H9 (cell line): ENCODE measurements at regions not wholly inside any gene's neighbourhood (a gene's known extent, or its start where the extent isn't known, plus 50 kb on each side); places are given as distances from the start of the nearest gene placed in this dataset.

Experiments used
- DNase-seq: peaks from one replicate; pipeline ENCODE4 v3.0.0-alpha.2; 2017
- H2AFZ ChIP-seq: one replicate; pipeline ENCODE4 v1.6.1; 2013; ENCODE audit warnings: mild to moderate bottlenecking, low read length, control low read depth, moderate library complexity
- H2AK5ac ChIP-seq: 2 replicates; pipeline ENCODE4 v1.6.1; 2013; ENCODE audit warnings: low read length, control low read depth, mixed read lengths; ENCODE audit not compliant: insufficient read length
- H2BK120ac ChIP-seq: one replicate; pipeline ENCODE4 v1.6.1; 2013; ENCODE audit warnings: low read depth, mild to moderate bottlenecking, low read length, control low read depth, inconsistent platforms; ENCODE audit not compliant: poor library complexity, severe bottlenecking
- H2BK12ac ChIP-seq: 2 replicates; pipeline ENCODE4 v1.6.1; 2013; ENCODE audit warnings: low read length, control low read depth, mixed read lengths, low read depth; ENCODE audit not compliant: insufficient read length
- H2BK15ac ChIP-seq: 2 replicates; pipeline ENCODE4 v1.6.1; 2013; ENCODE audit warnings: low read depth, low read length, control low read depth
- H2BK20ac ChIP-seq: one replicate; pipeline ENCODE4 v1.6.1; 2013; ENCODE audit warnings: low read depth, mild to moderate bottlenecking, low read length, control low read depth, inconsistent platforms; ENCODE audit not compliant: poor library complexity, severe bottlenecking
- H2BK5ac ChIP-seq: 2 replicates; pipeline ENCODE4 v1.6.1; 2013; ENCODE audit warnings: low read length, control low read depth, mixed read lengths; ENCODE audit not compliant: insufficient read length
- H3K14ac ChIP-seq: 2 replicates; pipeline ENCODE4 v1.6.1; 2013; ENCODE audit warnings: low read length, control low read depth; ENCODE audit not compliant: insufficient read depth
- H3K18ac ChIP-seq: 2 replicates; pipeline ENCODE4 v1.6.1; 2013; ENCODE audit warnings: low read depth, mild to moderate bottlenecking, mixed read lengths, low read length, control low read depth; ENCODE audit not compliant: insufficient read length
- H3K23ac ChIP-seq: 2 replicates; pipeline ENCODE4 v1.6.1; 2013; ENCODE audit warnings: low read length, control low read depth, mixed read lengths, low read depth; ENCODE audit not compliant: insufficient read length
- H3K23me2 ChIP-seq: 2 replicates; pipeline ENCODE4 v1.6.1; 2013; ENCODE audit warnings: low read depth, mild to moderate bottlenecking, mixed read lengths, low read length, control low read depth; ENCODE audit not compliant: insufficient read length, poor library complexity, severe bottlenecking
- H3K27ac ChIP-seq: 2 replicates; pipeline ENCODE4 v1.5.1; 2013; ENCODE audit warnings: low read length, control low read depth, mixed read lengths, low read depth; ENCODE audit not compliant: insufficient read length
- H3K27me3 ChIP-seq: 2 replicates; pipeline ENCODE4 v1.6.1; 2013; ENCODE audit warnings: low read length, control low read depth, inconsistent platforms; ENCODE audit not compliant: insufficient read depth
- H3K4ac ChIP-seq: 2 replicates; pipeline ENCODE4 v1.6.1; 2013; ENCODE audit warnings: low read depth, mild to moderate bottlenecking, control low read depth, inconsistent platforms, low read length, moderate library complexity
- H3K4me1 ChIP-seq: 2 replicates; pipeline ENCODE4 v1.6.1; 2013; ENCODE audit warnings: low read length, control low read depth, inconsistent platforms; ENCODE audit not compliant: insufficient read depth
- H3K4me2 ChIP-seq: 2 replicates; pipeline ENCODE4 v1.6.1; 2013; ENCODE audit warnings: low read length, control low read depth, mixed read lengths; ENCODE audit not compliant: insufficient read length, insufficient read depth
- H3K56ac ChIP-seq: 2 replicates; pipeline ENCODE4 v1.6.1; 2013; ENCODE audit warnings: low read depth, mild to moderate bottlenecking, mixed read lengths, low read length, control low read depth; ENCODE audit not compliant: insufficient read length
- H3K79me1 ChIP-seq: 2 replicates; pipeline ENCODE4 v1.6.1; 2013; ENCODE audit warnings: low read depth, mild to moderate bottlenecking, moderate library complexity, low read length, control low read depth, inconsistent platforms; ENCODE audit not compliant: insufficient read depth, poor library complexity, severe bottlenecking
- H3K79me2 ChIP-seq: 2 replicates; pipeline ENCODE4 v1.6.1; 2013; ENCODE audit warnings: low read length, control low read depth, inconsistent platforms; ENCODE audit not compliant: insufficient read depth
- H3K9ac ChIP-seq: 2 replicates; pipeline ENCODE4 v1.6.1; 2013; ENCODE audit warnings: low read length, control low read depth, mixed read lengths; ENCODE audit not compliant: insufficient read length; ENCODE audit errors: extremely low read depth
- H3K9me3 ChIP-seq: one replicate; pipeline ENCODE4 v1.6.1; 2013; ENCODE audit warnings: low read depth, low read length, inconsistent platforms; ENCODE audit not compliant: control insufficient read depth
- H3T11ph ChIP-seq: one replicate; pipeline ENCODE4 v1.6.1; 2013; ENCODE audit warnings: mild to moderate bottlenecking, low read length, control low read depth, inconsistent platforms
- H4K20me1 ChIP-seq: one replicate; pipeline ENCODE4 v1.6.1; 2013; ENCODE audit not compliant: control insufficient read depth, insufficient read length, insufficient read depth
- H4K5ac ChIP-seq: 2 replicates; pipeline ENCODE4 v1.6.1; 2013; ENCODE audit warnings: low read depth, mild to moderate bottlenecking, mixed read lengths, low read length, control low read depth; ENCODE audit not compliant: insufficient read length
- H4K8ac ChIP-seq: replicated peaks from 2 replicates; pipeline ENCODE4 v1.6.1; 2013; ENCODE audit warnings: low read length, control low read depth, mixed read lengths, low read depth; ENCODE audit not compliant: insufficient read length
- H4K91ac ChIP-seq: 2 replicates; pipeline ENCODE4 v1.6.1; 2013; ENCODE audit warnings: low read depth, mild to moderate bottlenecking, moderate library complexity, mixed read lengths, low read length, control low read depth; ENCODE audit not compliant: insufficient read length
- H3K27ac Mint-ChIP-seq, 3 experiments: 2 replicates in 2 of 3; 3 replicates in 1 of 3; pipeline ENCODE4 v1.8.0; 2020 to 2021; ENCODE audit warnings: mixed read lengths in 3 of 3, mild to moderate bottlenecking in 1 of 3, moderate library complexity in 1 of 3
- H3K27me3 Mint-ChIP-seq: 2 replicates; pipeline ENCODE4 v1.8.0; 2021; ENCODE audit warnings: low read depth, mild to moderate bottlenecking, moderate library complexity, mixed read lengths
- H3K36me3 Mint-ChIP-seq, 3 experiments: 2 replicates in 2 of 3; 3 replicates in 1 of 3; pipeline ENCODE4 v1.8.0; 2020 to 2021; ENCODE audit warnings: low read depth in 3 of 3, mixed read lengths in 3 of 3; ENCODE audit not compliant: insufficient read depth in 1 of 3
- H3K4me1 Mint-ChIP-seq, 2 experiments: 2 replicates each; pipeline ENCODE4 v1.8.0; 2020; ENCODE audit warnings: mixed read lengths in 2 of 2
- H3K4me3 Mint-ChIP-seq, 2 experiments: 2 replicates in 1 of 2; 3 replicates in 1 of 2; pipeline ENCODE4 v1.8.0; 2020 to 2021; ENCODE audit warnings: mild to moderate bottlenecking in 2 of 2, mixed read lengths in 2 of 2, moderate library complexity in 1 of 2
- H3K9me3 Mint-ChIP-seq, 2 experiments: 2 replicates in 1 of 2; 3 replicates in 1 of 2; pipeline ENCODE4 v1.8.0; 2020; ENCODE audit warnings: mild to moderate bottlenecking in 2 of 2, mixed read lengths in 2 of 2, moderate library complexity in 1 of 2
- WGBS: extraction: QIAGEN DNeasy Blood & Tissue Kit; methylation state at CpG from one replicate; pipeline ENCODE4 v1.1.7; 2013; ENCODE audit warnings: missing lambda C conversion rate, low lambda C conversion rate, mixed read lengths; ENCODE audit not compliant: insufficient read length; ENCODE audit errors: extremely low coverage; 5-methylcytosine and 5-hydroxymethylcytosine counted together
- TF ChIP-seq, protein P1 (sequence below): fragments of 200-600 bp; sonication (generic); conservative IDR thresholded peaks from 3 replicates; pipeline ENCODE4 v1.8.0; 2021; ENCODE audit warnings: antibody characterized with exemption, mild to moderate bottlenecking

DNA sequence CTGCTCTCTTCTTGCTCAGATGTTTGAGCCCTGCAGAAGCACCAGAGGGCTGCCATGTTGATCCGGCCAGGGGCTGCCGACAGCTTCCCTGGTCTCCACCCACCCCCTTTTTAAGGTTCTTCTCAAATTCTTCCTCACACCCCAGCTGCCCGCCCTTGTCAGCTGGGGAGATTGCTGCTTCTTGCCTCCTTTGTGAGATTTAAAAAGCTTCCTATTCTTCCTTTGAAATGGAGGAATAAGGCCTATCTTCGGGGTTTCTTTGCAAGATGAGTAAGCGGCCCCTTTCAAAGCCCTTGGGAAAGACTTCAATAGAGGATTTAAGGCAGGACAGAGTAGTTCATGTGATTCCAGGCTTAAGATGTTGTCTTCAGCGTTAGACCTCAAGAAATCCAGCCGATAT, 211.9 kb upstream of the SHH start:
- no peak overlapping the region for H3K56ac ChIP-seq
- no peak overlapping the region for H3K23ac ChIP-seq
- H3K23me2 ChIP-seq: no peaks in the 10 kb centered on the region
- no peak overlapping the region for H4K8ac ChIP-seq
- Mint-ChIP-seq H3K27ac (no peak overlapping the region), H3K36me3 (no peaks in the 10 kb centered on the region), H3K4me3 (no peak overlapping the region), H3K9me3 (no peaks in the 10 kb centered on the region), H3K27me3 (peaks cover 5% of the 10 kb centered on the region), H3K4me1 (peaks cover 12 to 13% of the 10 kb centered on the region in 2 experiments; a peak in 3 of 4 replicates)
- no peak overlapping the region for H2BK12ac ChIP-seq
- no peak overlapping the region for H2BK120ac ChIP-seq
- H4K20me1 ChIP-seq: no peaks in the 10 kb centered on the region
- no peaks in the 10 kb centered on the region for H3K79me2 ChIP-seq
- no peak overlapping the region for H3K4ac ChIP-seq
- no peak overlapping the region for H2AFZ ChIP-seq
- TF ChIP-seq, protein P1, sequence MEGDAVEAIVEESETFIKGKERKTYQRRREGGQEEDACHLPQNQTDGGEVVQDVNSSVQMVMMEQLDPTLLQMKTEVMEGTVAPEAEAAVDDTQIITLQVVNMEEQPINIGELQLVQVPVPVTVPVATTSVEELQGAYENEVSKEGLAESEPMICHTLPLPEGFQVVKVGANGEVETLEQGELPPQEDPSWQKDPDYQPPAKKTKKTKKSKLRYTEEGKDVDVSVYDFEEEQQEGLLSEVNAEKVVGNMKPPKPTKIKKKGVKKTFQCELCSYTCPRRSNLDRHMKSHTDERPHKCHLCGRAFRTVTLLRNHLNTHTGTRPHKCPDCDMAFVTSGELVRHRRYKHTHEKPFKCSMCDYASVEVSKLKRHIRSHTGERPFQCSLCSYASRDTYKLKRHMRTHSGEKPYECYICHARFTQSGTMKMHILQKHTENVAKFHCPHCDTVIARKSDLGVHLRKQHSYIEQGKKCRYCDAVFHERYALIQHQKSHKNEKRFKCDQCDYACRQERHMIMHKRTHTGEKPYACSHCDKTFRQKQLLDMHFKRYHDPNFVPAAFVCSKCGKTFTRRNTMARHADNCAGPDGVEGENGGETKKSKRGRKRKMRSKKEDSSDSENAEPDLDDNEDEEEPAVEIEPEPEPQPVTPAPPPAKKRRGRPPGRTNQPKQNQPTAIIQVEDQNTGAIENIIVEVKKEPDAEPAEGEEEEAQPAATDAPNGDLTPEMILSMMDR: no peak
- no peak overlapping the region for H3K18ac ChIP-seq
- H4K5ac ChIP-seq: no peak overlapping the region
- H3K27ac ChIP-seq: no peak overlapping the region
- no peak overlapping the region for H2BK15ac ChIP-seq
- no peaks in the 10 kb centered on the region for H3K79me1 ChIP-seq
- no peak overlapping the region for H2BK20ac ChIP-seq
- H3K9ac ChIP-seq: no peak overlapping the region
- no peak overlapping the region for H3T11ph ChIP-seq
- no peaks in the 10 kb centered on the region for H3K4me1 ChIP-seq
- H2BK5ac ChIP-seq: no peak overlapping the region
- DNase-seq: no peak
- H2AK5ac ChIP-seq: no peak overlapping the region
- no peaks in the 10 kb centered on the region for H3K27me3 ChIP-seq
- WGBS: no CpG with 5 or more reads among the region's 7 CpGs
- no peak overlapping the region for H4K91ac ChIP-seq
- H3K14ac ChIP-seq: no peak overlapping the region
- no peak overlapping the region for H3K4me2 ChIP-seq
- no peaks in the 10 kb centered on the region for H3K9me3 ChIP-seq
